Endometrium (tissue), 2 donors: ENCODE measurements at regions not wholly inside any gene's neighbourhood (a gene's known extent, or its start where the extent isn't known, plus 50 kb on each side); places are given as distances from the start of the nearest gene placed in this dataset.

Experiments used
- FAIRE-seq: peaks from 2 replicates; lab custom pipeline; 2012; peaks lifted over from hg19 to GRCh38; lab: Jason Lieb, UNC
- donor health status: control.
- donor health status: control.

- FAIRE-seq, result no peak
These were observed 730.9 kb downstream of the PTPRU start for GRCh38 chr1:29967261-29967660.

- no peak for FAIRE-seq
These were observed 730.3 kb downstream of the PTPRU start for GRCh38 chr1:29966526-29967045.

- no peak for FAIRE-seq
These were observed 728.6 kb downstream of the PTPRU start for GRCh38 chr1:29964718-29965533.

GRCh38 chr1:29963946-29964345 is 727.6 kb downstream of the PTPRU start:
- no peak for FAIRE-seq

- no peak for FAIRE-seq
These were observed 726.5 kb downstream of the PTPRU start for GRCh38 chr1:29962831-29963247.

- FAIRE-seq, result no peak
These were observed 726.0 kb downstream of the PTPRU start for GRCh38 chr1:29962336-29962735.

GRCh38 chr1:29961293-29962059 is 725.2 kb downstream of the PTPRU start:
- FAIRE-seq, result no peak

- FAIRE-seq, result no peak
These were observed 724.6 kb downstream of the PTPRU start for GRCh38 chr1:29960876-29961275.

- no peak for FAIRE-seq
These were observed 723.9 kb downstream of the PTPRU start for GRCh38 chr1:29960156-29960755.

GRCh38 chr1:29959356-29959755 is 723.0 kb downstream of the PTPRU start:
- no peak for FAIRE-seq

DNA sequence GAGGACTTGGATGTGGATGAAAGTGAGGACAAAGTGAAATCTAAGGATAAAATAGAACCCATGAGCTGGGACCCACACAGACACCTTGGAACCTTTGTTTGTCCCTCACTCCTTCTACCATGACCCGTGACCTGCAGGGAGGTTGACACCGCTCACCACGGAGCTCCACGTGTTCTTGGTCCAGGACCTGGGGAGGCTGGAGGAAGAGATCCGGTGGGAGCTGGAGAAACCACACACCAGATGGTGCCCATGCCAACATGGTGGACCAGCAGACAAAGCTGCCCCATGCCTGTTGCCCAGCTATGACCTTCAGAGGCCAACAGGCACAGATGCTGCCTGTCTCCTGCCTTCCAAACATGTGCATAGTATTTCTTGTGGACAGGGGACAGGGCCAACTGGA is 721.9 kb downstream of the PTPRU start:
- no peak for FAIRE-seq

- no peak for FAIRE-seq
These were observed 720.2 kb downstream of the PTPRU start for GRCh38 chr1:29956349-29957030.

DNA sequence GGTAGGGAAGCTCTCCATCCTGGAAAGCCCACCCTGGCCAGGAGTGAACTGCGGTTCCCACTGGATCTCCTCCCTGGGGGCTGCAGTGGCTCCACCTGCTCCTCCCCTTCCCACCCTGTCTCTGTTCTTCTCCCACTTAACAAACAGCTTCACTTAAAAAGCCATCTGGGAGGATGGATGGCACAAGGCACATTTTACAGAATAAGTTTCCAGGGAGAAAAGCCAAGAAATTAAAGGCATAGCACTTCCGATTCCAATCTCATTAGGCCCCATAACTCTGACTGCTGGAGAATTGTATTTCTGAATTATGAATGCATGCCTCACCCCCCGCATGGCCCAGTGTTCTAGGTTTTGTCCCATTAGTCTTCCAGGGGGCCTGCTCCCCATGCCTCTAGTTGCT is 718.3 kb downstream of the PTPRU start:
- no peak for FAIRE-seq

DNA sequence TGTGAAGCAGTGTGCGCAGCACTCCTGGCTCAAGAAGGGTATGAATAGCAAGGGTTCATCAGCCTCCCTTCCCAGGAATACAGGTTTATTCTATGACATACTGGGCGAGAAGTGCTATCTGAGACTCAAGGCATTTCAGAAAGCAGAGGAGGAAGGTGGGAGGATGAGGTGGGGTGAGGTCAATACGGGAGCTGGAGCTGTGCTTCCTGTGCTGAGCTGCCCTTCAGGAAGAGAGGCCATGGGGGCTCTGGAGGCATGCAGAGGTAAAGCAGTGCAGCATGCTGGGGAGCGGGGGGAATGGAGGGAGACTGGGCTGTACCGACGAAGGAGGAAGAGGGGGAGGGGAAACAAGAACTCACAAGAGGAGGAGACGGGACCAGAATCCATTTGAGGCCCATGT is 717.6 kb downstream of the PTPRU start:
- no peak for FAIRE-seq

DNA sequence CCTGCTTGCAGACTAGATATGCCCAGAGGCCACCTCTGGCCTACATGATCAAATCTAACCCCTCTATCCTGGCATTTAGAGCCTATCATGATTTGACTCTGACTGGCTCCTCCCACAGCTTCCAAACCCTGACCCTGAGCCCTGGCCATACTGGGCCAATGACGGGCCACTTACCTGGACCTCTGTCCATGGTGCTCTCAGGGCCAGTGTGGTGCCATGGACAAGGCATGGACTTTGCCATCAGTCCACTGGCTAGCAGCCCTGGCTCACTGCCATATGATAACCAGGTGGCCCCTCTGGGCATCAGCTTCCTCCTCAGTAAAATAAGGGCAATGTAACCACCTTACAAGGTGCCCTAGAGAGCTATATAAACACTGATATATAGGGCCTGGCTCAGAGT is 713.4 kb downstream of the PTPRU start:
- FAIRE-seq, result no peak

DNA sequence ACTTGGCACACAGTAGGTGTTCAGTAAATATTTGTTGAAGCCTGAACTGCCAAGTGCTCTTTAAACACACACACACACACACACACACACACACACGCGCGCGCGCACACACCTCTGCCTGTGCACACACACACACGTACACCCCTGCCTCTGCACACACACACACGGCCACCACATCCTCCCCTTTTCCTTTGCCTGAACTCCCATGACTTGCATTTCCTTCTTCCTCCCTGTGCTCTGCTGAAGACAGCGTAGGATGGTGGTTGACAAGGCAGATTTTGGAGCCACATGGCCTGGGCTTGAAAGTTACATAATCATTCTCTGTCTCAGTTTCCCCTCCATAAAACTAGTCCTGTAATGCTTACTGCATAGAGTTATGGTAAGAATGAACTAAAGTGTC is 712.3 kb downstream of the PTPRU start:
- no peak for FAIRE-seq

DNA sequence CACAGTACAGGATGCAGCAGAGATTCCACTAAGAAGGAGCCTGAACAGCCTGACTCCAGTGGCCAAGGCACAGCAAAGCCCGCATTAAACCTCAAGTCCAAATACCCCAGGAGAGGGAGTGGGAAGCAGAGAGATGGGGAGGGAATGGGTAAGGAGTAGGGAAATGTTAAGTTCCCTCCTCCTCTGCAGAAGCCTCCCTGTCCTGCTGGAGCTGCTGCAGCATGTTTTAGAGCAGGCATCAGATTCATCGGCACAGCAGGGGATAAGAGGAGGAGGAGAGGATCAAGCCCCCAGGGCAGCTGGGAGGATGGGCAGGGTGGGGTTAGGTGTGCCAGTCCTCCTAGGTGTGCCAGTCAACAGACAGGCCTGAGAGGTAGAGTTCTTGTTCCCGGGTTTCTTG is 709.7 kb downstream of the PTPRU start:
- FAIRE-seq, result no peak

GRCh38 chr1:29945426-29945825 is 709.1 kb downstream of the PTPRU start:
- no peak for FAIRE-seq

GRCh38 chr1:29944253-29944905 is 708.1 kb downstream of the PTPRU start:
- FAIRE-seq, result no peak

- no peak for FAIRE-seq
These were observed 706.7 kb downstream of the PTPRU start for GRCh38 chr1:29943034-29943433.

DNA sequence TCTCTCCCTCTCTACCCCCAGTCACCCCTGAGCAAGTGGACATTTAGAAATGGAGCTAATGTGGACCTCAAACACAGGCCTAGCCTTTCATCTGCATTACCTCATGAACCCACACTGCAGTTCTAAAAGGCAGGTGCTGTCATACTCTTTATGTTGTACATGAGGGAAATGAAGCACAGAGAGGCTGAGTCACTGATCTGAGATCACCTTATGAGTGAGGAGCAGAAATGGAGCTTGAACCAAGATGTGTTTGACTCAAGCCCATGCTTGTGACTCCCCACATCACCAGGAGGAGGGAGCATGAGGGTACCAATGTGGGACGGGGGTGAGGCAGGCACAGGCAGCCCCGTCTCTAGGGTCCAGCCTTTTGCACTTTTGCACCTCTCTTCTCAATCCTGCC is 702.8 kb downstream of the PTPRU start:
- no peak for FAIRE-seq

- no peak for FAIRE-seq
These were observed 701.0 kb downstream of the PTPRU start for GRCh38 chr1:29937356-29937755.
